Trophoblast cell (in vitro differentiated cells and primary cell): ENCODE measurements at regions not wholly inside any gene's neighbourhood (a gene's known extent, or its start where the extent isn't known, plus 50 kb on each side); places are given as distances from the start of the nearest gene placed in this dataset.

ENCODE experiments used
- DNase-seq, 2 donors: peaks; one replicate each; pipeline ENCODE4 v3.0.0-alpha.2; 2016
- H2AFZ ChIP-seq: 2 replicates; pipeline ENCODE4 v1.6.1; 2013; ENCODE audit warnings: low read length, moderate library complexity, mild to moderate bottlenecking; ENCODE audit not compliant: insufficient read depth, poor library complexity
- H2AK5ac ChIP-seq: 2 replicates; pipeline ENCODE4 v1.6.1; 2013; ENCODE audit warnings: mild to moderate bottlenecking, low read length
- H2BK120ac ChIP-seq: 2 replicates; pipeline ENCODE4 v1.6.1; 2013; ENCODE audit warnings: low read length, mild to moderate bottlenecking, moderate library complexity; ENCODE audit not compliant: insufficient read depth, poor library complexity
- H2BK12ac ChIP-seq: 2 replicates; pipeline ENCODE4 v1.6.1; 2013; ENCODE audit warnings: mild to moderate bottlenecking, low read length, moderate library complexity
- H2BK5ac ChIP-seq: 2 replicates; pipeline ENCODE4 v1.6.1; 2013; ENCODE audit warnings: low read length, low read depth, moderate library complexity, mild to moderate bottlenecking; ENCODE audit not compliant: poor library complexity
- H3K14ac ChIP-seq: 2 replicates; pipeline ENCODE4 v1.6.1; 2013; ENCODE audit warnings: mild to moderate bottlenecking, low read length
- H3K18ac ChIP-seq: 2 replicates; pipeline ENCODE4 v1.6.1; 2013; ENCODE audit warnings: mild to moderate bottlenecking, low read length
- H3K23ac ChIP-seq: 2 replicates; pipeline ENCODE4 v1.6.1; 2013; ENCODE audit warnings: low read length
- H3K27ac ChIP-seq: 2 replicates; pipeline ENCODE4 v1.5.1; 2013; ENCODE audit warnings: low read depth, mild to moderate bottlenecking, inconsistent platforms, low read length, moderate library complexity
- H3K27me3 ChIP-seq: 2 replicates; pipeline ENCODE4 v1.6.1; 2013; ENCODE audit warnings: inconsistent platforms, mild to moderate bottlenecking, low read length, moderate library complexity; ENCODE audit not compliant: insufficient read depth
- H3K36me3 ChIP-seq, 2 experiments: 1 replicate in 1 of 2; 2 replicates in 1 of 2; pipeline ENCODE4 v1.6.1; 2013; ENCODE audit warnings: low read length in 2 of 2, mild to moderate bottlenecking in 2 of 2, moderate library complexity in 1 of 2; ENCODE audit not compliant: insufficient read depth in 2 of 2, control insufficient read depth in 1 of 2
- H3K4ac ChIP-seq: 2 replicates; pipeline ENCODE4 v1.6.1; 2013; ENCODE audit warnings: low read depth, mild to moderate bottlenecking, low read length, moderate library complexity
- H3K4me1 ChIP-seq, 2 experiments: 1 replicate in 1 of 2; 2 replicates in 1 of 2; pipeline ENCODE4 v1.6.1; 2013; ENCODE audit warnings: low read length in 2 of 2, mild to moderate bottlenecking in 2 of 2, moderate library complexity in 1 of 2; ENCODE audit not compliant: insufficient read depth in 2 of 2, control insufficient read depth in 1 of 2
- H3K4me2 ChIP-seq: 2 replicates; pipeline ENCODE4 v1.6.1; 2013; ENCODE audit warnings: inconsistent platforms, mild to moderate bottlenecking, low read length, moderate library complexity
- H3K4me3 ChIP-seq: 2 replicates; pipeline ENCODE4 v1.5.1; 2013; ENCODE audit warnings: mild to moderate bottlenecking, low read depth, low read length, inconsistent platforms
- H3K79me1 ChIP-seq: one replicate; pipeline ENCODE4 v1.6.1; 2013; ENCODE audit warnings: low read length
- H3K79me2 ChIP-seq: 2 replicates; pipeline ENCODE4 v1.6.1; 2013; ENCODE audit warnings: low read length, mild to moderate bottlenecking; ENCODE audit not compliant: control insufficient read depth, insufficient read depth, poor library complexity
- H3K9ac ChIP-seq: 2 replicates; pipeline ENCODE4 v1.6.1; 2013; ENCODE audit warnings: mild to moderate bottlenecking, low read length
- H3K9me3 ChIP-seq: 2 replicates; pipeline ENCODE4 v1.6.1; 2013; ENCODE audit warnings: low read depth, mild to moderate bottlenecking, control low read depth, inconsistent platforms, low read length; ENCODE audit not compliant: insufficient read depth
- H4K12ac ChIP-seq: 2 replicates; pipeline ENCODE4 v1.6.1; 2013; ENCODE audit warnings: low read depth, mild to moderate bottlenecking, low read length, moderate library complexity
- H4K8ac ChIP-seq: 2 replicates; pipeline ENCODE4 v1.6.1; 2013; ENCODE audit warnings: low read depth, mild to moderate bottlenecking, low read length, moderate library complexity
- H4K91ac ChIP-seq: one replicate; pipeline ENCODE4 v1.6.1; 2013; ENCODE audit warnings: low read depth, mild to moderate bottlenecking, low read length, moderate library complexity
- WGBS: extraction: QIAGEN DNeasy Blood & Tissue Kit; methylation state at CpG from one replicate; pipeline ENCODE4 v1.1.7; 2013; ENCODE audit warnings: missing lambda C conversion rate; ENCODE audit not compliant: insufficient read length, insufficient coverage; ENCODE audit errors: extremely low coverage; 5-methylcytosine and 5-hydroxymethylcytosine counted together

- H3K9ac ChIP-seq: no peak overlapping the region
- no peaks in the 10 kb centered on the region for H3K27me3 ChIP-seq
- no peak overlapping the region for H4K8ac ChIP-seq
- H3K4me1 ChIP-seq: peaks cover 0 to 3% of the 10 kb centered on the region in 2 experiments
- H3K79me1 ChIP-seq: no peaks in the 10 kb centered on the region
- no peak overlapping the region for H3K4ac ChIP-seq
- H3K23ac ChIP-seq: no peak overlapping the region
- WGBS: no CpG with 5 or more reads among the region's 4 CpGs
- H4K91ac ChIP-seq: no peak overlapping the region
- H2BK12ac ChIP-seq: no peak overlapping the region
- no peak overlapping the region for H2AK5ac ChIP-seq
- H3K18ac ChIP-seq: no peak overlapping the region
- H3K79me2 ChIP-seq: no peaks in the 10 kb centered on the region
- H3K27ac ChIP-seq: no peak overlapping the region
- no peak for DNase-seq
- H2AFZ ChIP-seq: no peak overlapping the region
- H3K4me3 ChIP-seq: no peak overlapping the region
- H3K4me2 ChIP-seq: no peak overlapping the region
- H2BK120ac ChIP-seq: no peak overlapping the region
- no peaks in the 10 kb centered on the region for H3K36me3 ChIP-seq
- no peak overlapping the region for H2BK5ac ChIP-seq
- no peaks in the 10 kb centered on the region for H3K9me3 ChIP-seq
- no peak overlapping the region for H3K14ac ChIP-seq
- H4K12ac ChIP-seq: no peak overlapping the region
These were observed 121.9 kb downstream of the SPTSSA start for GRCh38 chr14:34340025-34340625.

GRCh38 chr14:34338056-34338455 is 124.0 kb downstream of the SPTSSA start:
- H2AFZ ChIP-seq: no peak overlapping the region
- H3K14ac ChIP-seq: no peak overlapping the region
- H3K9ac ChIP-seq: no peak overlapping the region
- no peaks in the 10 kb centered on the region for H3K9me3 ChIP-seq
- no peaks in the 10 kb centered on the region for H3K79me2 ChIP-seq
- H2BK120ac ChIP-seq: no peak overlapping the region
- no peaks in the 10 kb centered on the region for H3K36me3 ChIP-seq
- H4K12ac ChIP-seq: no peak overlapping the region
- no peak overlapping the region for H3K4me2 ChIP-seq
- WGBS: no CpG with 5 or more reads among the region's 2 CpGs
- H3K79me1 ChIP-seq: no peaks in the 10 kb centered on the region
- H3K27me3 ChIP-seq: no peaks in the 10 kb centered on the region
- no peak overlapping the region for H2BK5ac ChIP-seq
- H3K4me3 ChIP-seq: no peak overlapping the region
- H2BK12ac ChIP-seq: no peak overlapping the region
- peaks cover 0 to 3% of the 10 kb centered on the region in 2 experiments for H3K4me1 ChIP-seq
- no peak overlapping the region for H3K27ac ChIP-seq
- no peak overlapping the region for H2AK5ac ChIP-seq
- no peak overlapping the region for H3K18ac ChIP-seq
- no peak overlapping the region for H3K23ac ChIP-seq
- DNase-seq: no peak
- no peak overlapping the region for H3K4ac ChIP-seq
- no peak overlapping the region for H4K8ac ChIP-seq
- H4K91ac ChIP-seq: no peak overlapping the region

- H3K23ac ChIP-seq: no peak overlapping the region
- H3K27me3 ChIP-seq: no peaks in the 10 kb centered on the region
- H3K9me3 ChIP-seq: no peaks in the 10 kb centered on the region
- no peak overlapping the region for H3K4ac ChIP-seq
- H3K18ac ChIP-seq: no peak overlapping the region
- H3K9ac ChIP-seq: no peak overlapping the region
- H3K79me2 ChIP-seq: no peaks in the 10 kb centered on the region
- H3K14ac ChIP-seq: no peak overlapping the region
- H4K8ac ChIP-seq: no peak overlapping the region
- H3K36me3 ChIP-seq: no peaks in the 10 kb centered on the region
- peaks cover 2% of the 10 kb centered on the region for H3K79me1 ChIP-seq
- no peak overlapping the region for H2AK5ac ChIP-seq
- no CpG with 5 or more reads among the region's 1 CpG for WGBS
- H2BK5ac ChIP-seq: no peak overlapping the region
- no peak overlapping the region for H2AFZ ChIP-seq
- no peak overlapping the region for H2BK12ac ChIP-seq
- no peak overlapping the region for H4K12ac ChIP-seq
- H3K27ac ChIP-seq: no peak overlapping the region
- no peak overlapping the region for H3K4me2 ChIP-seq
- H4K91ac ChIP-seq: no peak overlapping the region
- no peak overlapping the region for H3K4me3 ChIP-seq
- no peak for DNase-seq
- peaks cover 2 to 7% of the 10 kb centered on the region in 2 experiments for H3K4me1 ChIP-seq
- H2BK120ac ChIP-seq: no peak overlapping the region
These were observed 125.5 kb downstream of the SPTSSA start for GRCh38 chr14:34336501-34336900.

- no peak overlapping the region for H3K4ac ChIP-seq
- DNase-seq: no peak
- H4K12ac ChIP-seq: no peak overlapping the region
- no peaks in the 10 kb centered on the region for H3K36me3 ChIP-seq
- H2BK12ac ChIP-seq: no peak overlapping the region
- H2BK120ac ChIP-seq: no peak overlapping the region
- no peaks in the 10 kb centered on the region for H3K79me2 ChIP-seq
- no peak overlapping the region for H2BK5ac ChIP-seq
- no peak overlapping the region for H3K18ac ChIP-seq
- H3K4me1 ChIP-seq: peaks cover 2 to 7% of the 10 kb centered on the region in 2 experiments
- H3K4me3 ChIP-seq: no peak overlapping the region
- no peaks in the 10 kb centered on the region for H3K9me3 ChIP-seq
- H3K4me2 ChIP-seq: no peak overlapping the region
- no peak overlapping the region for H3K14ac ChIP-seq
- no peak overlapping the region for H2AK5ac ChIP-seq
- H3K79me1 ChIP-seq: peaks cover 2% of the 10 kb centered on the region
- H4K8ac ChIP-seq: no peak overlapping the region
- H4K91ac ChIP-seq: no peak overlapping the region
- H3K27ac ChIP-seq: no peak overlapping the region
- no CpG with 5 or more reads among the region's 1 CpG for WGBS
- H3K23ac ChIP-seq: no peak overlapping the region
- no peak overlapping the region for H2AFZ ChIP-seq
- no peak overlapping the region for H3K9ac ChIP-seq
- H3K27me3 ChIP-seq: no peaks in the 10 kb centered on the region
These were observed 126.1 kb downstream of the SPTSSA start for GRCh38 chr14:34335968-34336367.
